HepG2 (cell line): ENCODE measurements at regions not wholly inside any gene's neighbourhood (a gene's known extent, or its start where the extent isn't known, plus 50 kb on each side); places are given as distances from the start of the nearest gene placed in this dataset.
A peak's percentile ranks its signal among the peaks of the same experiment; 100 is the strongest.

ENCODE experiments used
- ATAC-seq: fragments of 200-7000 bp; cut with Tn5 transposase; 3 replicates; pipeline ENCODE4 v1.9.1; 2020; ENCODE audit warnings: mild to moderate bottlenecking, moderate library complexity
- BruUV-seq: library from RNA; stranded (reverse); fragments of 400-500 nt; replicated peaks from 2 replicates; lab custom pipeline; 2021; lab: Mats Ljungman, UMichigan
- CTCF ChIA-PET: fragments of 300-600 bp; formaldehyde crosslinking; extraction: SDS; loops from one replicate; lab custom pipeline; 2021; ENCODE audit warnings: low total read pairs, inconsistent platforms, low intra/inter-chr PET ratio; lab: Yijun Ruan, JAX
- POLR2A ChIA-PET: fragments of 350-600 bp; sonication (Branson Sonifier 250); formaldehyde crosslinking; loops from one replicate; lab custom pipeline; 2020; ENCODE audit warnings: antibody characterized with exemption, inconsistent platforms; lab: Yijun Ruan, JAX
- DNase-seq: peaks from one replicate; pipeline ENCODE4 v3.0.0-alpha.2; 2015; ENCODE audit warnings: low spot score
- FAIRE-seq: peaks from 3 replicates; lab custom pipeline; 2011; peaks lifted over from hg19 to GRCh38; lab: Jason Lieb, UNC
- H2AFZ ChIP-seq: one replicate; pipeline ENCODE4 v1.6.1; 2011; ENCODE audit warnings: low read length, inconsistent platforms
- H3K27ac ChIP-seq: fragments of 300-600 bp; 3 replicates; pipeline ENCODE4 v1.8.0; 2011; ENCODE audit warnings: mixed run types, mild to moderate bottlenecking, mixed read lengths, low read length, inconsistent platforms; ENCODE audit not compliant: insufficient read depth; ENCODE audit errors: extremely low read length
- H3K27me3 ChIP-seq, 2 experiments: fragments of 200-600 bp in 1 of 2; 2 replicates in 1 of 2; 3 replicates in 1 of 2; pipeline versions ENCODE4 v1.6.0 to v1.8.0; 2011; ENCODE audit warnings: low read length in 2 of 2, mild to moderate bottlenecking in 2 of 2, moderate library complexity in 2 of 2, inconsistent platforms in 1 of 2; ENCODE audit not compliant: insufficient read depth in 2 of 2, control insufficient read depth in 1 of 2
- H3K36me3 ChIP-seq, 2 experiments: fragments of 200-600 bp in 1 of 2; replicated peaks in 1 of 2; 2 replicates in 1 of 2; 3 replicates in 1 of 2; pipeline versions ENCODE4 v1.5.1 to v1.8.0; 2011; ENCODE audit warnings: low read length in 2 of 2, inconsistent platforms in 1 of 2; ENCODE audit not compliant: insufficient read depth in 2 of 2, control insufficient read depth in 1 of 2
- H3K4me1 ChIP-seq: 2 replicates; pipeline ENCODE4 v1.5.1; 2012; ENCODE audit warnings: low read length, inconsistent platforms; ENCODE audit not compliant: insufficient read depth
- H3K4me2 ChIP-seq: 2 replicates; pipeline ENCODE4 v1.6.0; 2011; ENCODE audit warnings: low read depth, low read length, inconsistent platforms
- H3K4me3 ChIP-seq, 3 experiments: fragments of 200-600 bp in 1 of 3; sonication (generic), shearing (Covaris generic) in 1 of 3; replicated peaks in 1 of 3; 2 replicates each; pipeline ENCODE4 v1.5.1; 2011 to 2016; ENCODE audit warnings: low read length in 3 of 3, inconsistent platforms in 2 of 3, low read depth in 2 of 3, mild to moderate bottlenecking in 2 of 3, control low read depth in 1 of 3, mixed read lengths in 1 of 3; ENCODE audit not compliant: insufficient read depth in 1 of 3
- H3K79me2 ChIP-seq: one replicate; pipeline ENCODE4 v1.6.1; 2011; ENCODE audit warnings: low read length, inconsistent platforms; ENCODE audit not compliant: insufficient read depth
- H3K9ac ChIP-seq: 2 replicates; pipeline ENCODE4 v1.6.0; 2011; ENCODE audit warnings: mild to moderate bottlenecking, low read depth, low read length, inconsistent platforms; ENCODE audit not compliant: insufficient read depth
- H3K9me3 ChIP-seq: 2 replicates; pipeline ENCODE4 v1.5.1; 2012; ENCODE audit warnings: mild to moderate bottlenecking, low read length
- H4K20me1 ChIP-seq: 2 replicates; pipeline ENCODE4 v1.6.0; 2011; ENCODE audit warnings: inconsistent platforms, mild to moderate bottlenecking, low read length, moderate library complexity; ENCODE audit not compliant: insufficient read depth
- NFE2 ChIP-seq: sonication (generic); formaldehyde crosslinking; IDR thresholded peaks from 2 replicates; pipeline ENCODE4 v1.4.0; 2020; ENCODE audit warnings: missing genetic modification reagents
- PCBP2 ChIP-seq: fragments of 200-400 bp; formaldehyde crosslinking; optimal IDR thresholded peaks from 2 replicates; pipeline ENCODE3; 2018; ENCODE audit warnings: low read length, low read depth; ENCODE audit not compliant: poor library complexity, severe bottlenecking
- PTBP1 ChIP-seq: fragments of 200-400 bp; formaldehyde crosslinking; IDR thresholded peaks from 2 replicates; pipeline ENCODE4 v1.6.1; 2018; ENCODE audit warnings: low read length, low read depth; ENCODE audit not compliant: poor library complexity, severe bottlenecking
- ZNF614 ChIP-seq: IDR thresholded peaks from 2 replicates; pipeline ENCODE4 v1.6.1; 2018; ENCODE audit warnings: missing biosample characterization, missing genetic modification reagents, inconsistent platforms, borderline replicate concordance
- ZNF780A ChIP-seq: sonication (generic); formaldehyde crosslinking; IDR thresholded peaks from 2 replicates; pipeline ENCODE4 v1.8.0; 2022; ENCODE audit warnings: mild to moderate bottlenecking, missing genetic modification reagents, moderate library complexity
- in situ Hi-C: cut with HindIII; loops from 2 replicates; pipeline ENCODE4 v1.10.0; 2017; ENCODE audit warnings: low pct_unique_long_range_greater_than_20kb; ENCODE audit not compliant: extremely low pct_ligation_motif_present
- intact Hi-C: fragments of 100-400 bp; cut with micrococcal nuclease; formaldehyde crosslinking; loops from one replicate; pipeline ENCODE4 v1.10.0; 2022; ENCODE audit not compliant: unreplicated experiment
- TF ChIP-seq, protein P1 (sequence below): sonication (generic); formaldehyde crosslinking; IDR thresholded peaks from 2 replicates; pipeline ENCODE4 v1.8.0; 2022; ENCODE audit warnings: missing genetic modification reagents, mild to moderate bottlenecking, borderline replicate concordance

DNA sequence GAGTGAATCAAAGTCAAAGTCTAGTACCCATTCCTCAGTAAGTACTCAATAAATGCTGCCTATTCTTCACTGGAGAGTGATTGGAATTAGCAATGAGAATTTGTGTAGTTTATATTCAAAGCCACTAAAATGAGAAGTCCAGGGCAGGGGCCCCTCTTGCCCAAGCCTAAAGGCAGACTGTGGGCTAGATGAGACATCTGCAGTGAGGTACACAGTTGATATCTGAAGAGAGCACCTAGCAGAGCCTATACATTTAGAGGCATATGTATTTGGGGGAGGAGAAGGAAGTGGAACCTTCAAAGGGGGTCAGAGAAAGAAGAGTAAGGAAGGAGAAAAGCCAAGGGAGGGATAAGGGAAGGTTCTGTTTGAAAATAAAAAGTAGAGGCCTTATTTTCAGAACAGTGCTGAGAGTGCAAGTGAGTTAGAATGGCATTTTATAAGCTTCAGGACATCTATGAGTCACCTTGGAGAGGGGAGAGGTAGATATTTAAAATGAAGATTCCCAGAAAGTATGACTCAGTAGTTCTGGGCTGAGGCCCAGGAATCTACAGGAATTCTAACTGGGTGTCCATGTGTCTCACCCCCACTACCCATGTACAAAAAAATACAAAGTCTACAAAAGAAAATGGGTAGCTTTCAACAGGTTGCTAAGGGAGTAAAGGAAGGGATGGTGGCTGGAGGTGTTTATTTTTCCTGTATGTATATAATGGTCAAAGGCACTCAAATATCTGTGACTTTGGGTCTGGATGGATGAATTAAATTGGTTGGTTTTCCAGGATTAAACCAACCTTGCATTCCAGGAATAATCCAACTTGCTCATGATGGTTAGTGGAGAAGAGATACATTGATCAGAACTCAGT is 135.1 kb downstream of the ZFP64 start:
- Histone ChIP-seq H3K4me2 (no peak overlapping the region), H3K27me3 (no peaks in the 10 kb centered on the region), H3K4me3 (no peak overlapping the region), H2AFZ (no peak overlapping the region), H3K4me1 (peaks cover 9% of the 10 kb centered on the region; the same call in 1 of the 2 replicates), H3K27ac (no peak overlapping the region), H4K20me1 (no peaks in the 10 kb centered on the region), H3K9me3 (peaks cover 19% of the 10 kb centered on the region), H3K36me3 (no peaks in the 10 kb centered on the region), H3K9ac (no peak overlapping the region), H3K79me2 (no peaks in the 10 kb centered on the region)
- DNase-seq (no peak), ATAC-seq (no peak), FAIRE-seq (no peak)
- intact Hi-C loops (no loop called here), in situ Hi-C loops (loop anchor here (10.0 kb wide), 1 partner anchor 62 kb away; no protein-coding TSS in a partner anchor)
- CTCF ChIA-PET: no interaction called here
- TF ChIP-seq PTBP1: no peak
- no peak for TF ChIP-seq ZNF614 (CRISPR knock-in tag)
- TF ChIP-seq, protein P1, sequence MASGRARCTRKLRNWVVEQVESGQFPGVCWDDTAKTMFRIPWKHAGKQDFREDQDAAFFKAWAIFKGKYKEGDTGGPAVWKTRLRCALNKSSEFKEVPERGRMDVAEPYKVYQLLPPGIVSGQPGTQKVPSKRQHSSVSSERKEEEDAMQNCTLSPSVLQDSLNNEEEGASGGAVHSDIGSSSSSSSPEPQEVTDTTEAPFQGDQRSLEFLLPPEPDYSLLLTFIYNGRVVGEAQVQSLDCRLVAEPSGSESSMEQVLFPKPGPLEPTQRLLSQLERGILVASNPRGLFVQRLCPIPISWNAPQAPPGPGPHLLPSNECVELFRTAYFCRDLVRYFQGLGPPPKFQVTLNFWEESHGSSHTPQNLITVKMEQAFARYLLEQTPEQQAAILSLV (CRISPR knock-in tag): no peak
- TF ChIP-seq ZNF780A (CRISPR knock-in tag): no peak
- no peak for TF ChIP-seq NFE2 (CRISPR knock-in tag)
- peak; percentile 13 for TF ChIP-seq PCBP2
- no TSS peak for BruUV-seq
- POLR2A ChIA-PET: no interaction called here
